K562 (cell line): ENCODE measurements at regions not wholly inside any gene's neighbourhood (a gene's known extent, or its start where the extent isn't known, plus 50 kb on each side); places are given as distances from the start of the nearest gene placed in this dataset.

Experiments used
- ATAC-seq: fragments of 200-7000 bp; cut with Tn5 transposase; 3 replicates; pipeline ENCODE4 v1.9.1; 2020; ENCODE audit warnings: moderate library complexity
- BruUV-seq: library from RNA; stranded (reverse); fragments of 400-500 nt; replicated peaks from 2 replicates; lab custom pipeline; 2021; lab: Mats Ljungman, UMichigan
- CTCF ChIA-PET: fragments of 300-600 bp; formaldehyde crosslinking; extraction: SDS; loops from one replicate; lab custom pipeline; 2021; ENCODE audit warnings: low intra/inter-chr PET ratio; lab: Yijun Ruan, JAX
- POLR2A ChIA-PET: fragments of 300-600, 350-650 bp; sonication (Branson Sonifier 250); formaldehyde crosslinking; extraction: SDS; loops from one replicate; lab custom pipeline; 2021; ENCODE audit warnings: antibody characterized with exemption, inconsistent platforms; lab: Yijun Ruan, JAX
- DNase-seq, 4 experiments: peaks; one replicate each; pipeline versions ENCODE4 v3.0.0 to v3.0.0-alpha.2; 2011 to 2018; ENCODE audit warnings: low spot score in 3 of 4, mixed read lengths in 3 of 4; ENCODE audit errors: extremely low read depth in 1 of 4
- FAIRE-seq: peaks from 2 replicates; lab custom pipeline; 2011; peaks lifted over from hg19 to GRCh38; lab: Jason Lieb, UNC
- H2AFZ ChIP-seq: 2 replicates; pipeline ENCODE4 v1.6.0; 2011; ENCODE audit warnings: low read depth, low read length, control low read depth, inconsistent platforms
- H3K27ac ChIP-seq: fragments of 200-600 bp; 3 replicates; pipeline ENCODE4 v1.8.0; 2011; ENCODE audit warnings: low read depth, mild to moderate bottlenecking, control low read depth, inconsistent platforms, low read length, moderate library complexity, mixed read lengths; ENCODE audit errors: extremely low read depth
- H3K27me3 ChIP-seq, 2 experiments: fragments of 300-600 bp in 1 of 2; 2 replicates in 1 of 2; 3 replicates in 1 of 2; pipeline versions ENCODE4 v1.6.0 to v1.8.0; 2011; ENCODE audit warnings: inconsistent platforms in 2 of 2, low read length in 2 of 2, mild to moderate bottlenecking in 1 of 2, mixed read lengths in 1 of 2, moderate library complexity in 1 of 2; ENCODE audit not compliant: control insufficient read depth in 2 of 2, insufficient read depth in 2 of 2
- H3K36me3 ChIP-seq: fragments of 300-600 bp; 3 replicates; pipeline ENCODE4 v1.8.0; 2011; ENCODE audit warnings: mild to moderate bottlenecking, low read length, inconsistent platforms; ENCODE audit not compliant: control insufficient read depth, insufficient read depth
- H3K4me1 ChIP-seq, 2 experiments: fragments of 200-600 bp in 1 of 2; replicated peaks in 1 of 2; 2 replicates in 1 of 2; 3 replicates in 1 of 2; pipeline versions ENCODE4 v1.5.1 to v1.8.0; 2011; ENCODE audit warnings: inconsistent platforms in 2 of 2, low read length in 2 of 2, mild to moderate bottlenecking in 1 of 2, mixed read lengths in 1 of 2, moderate library complexity in 1 of 2; ENCODE audit not compliant: control insufficient read depth in 2 of 2, insufficient read depth in 2 of 2
- H3K4me2 ChIP-seq: 2 replicates; pipeline ENCODE4 v1.6.1; 2011; ENCODE audit warnings: low read length, control low read depth, inconsistent platforms, mixed read lengths; ENCODE audit not compliant: insufficient read depth
- H3K4me3 ChIP-seq: fragments of 200-600 bp; sonication (generic), shearing (Covaris generic); 2 replicates; pipeline ENCODE4 v1.5.1; 2016; ENCODE audit warnings: control low read depth, inconsistent platforms
- H3K79me2 ChIP-seq: fragments of 200-600 bp; 3 replicates; pipeline ENCODE4 v1.8.0; 2011; ENCODE audit warnings: low read length, inconsistent platforms; ENCODE audit not compliant: control insufficient read depth, insufficient read depth
- H3K9ac ChIP-seq, 2 experiments: 2 replicates each; pipeline versions ENCODE4 v1.6.0 to v1.6.1; 2011; ENCODE audit warnings: low read depth in 2 of 2, low read length in 2 of 2, control low read depth in 1 of 2, inconsistent platforms in 1 of 2, mild to moderate bottlenecking in 1 of 2, mixed read lengths in 1 of 2; ENCODE audit not compliant: insufficient read depth in 1 of 2
- H3K9me1 ChIP-seq: one replicate; pipeline ENCODE4 v1.6.0; 2011; ENCODE audit warnings: inconsistent platforms, mild to moderate bottlenecking, low read length, moderate library complexity; ENCODE audit not compliant: control insufficient read depth, insufficient read depth
- H3K9me3 ChIP-seq: replicated peaks from 2 replicates; pipeline ENCODE4 v1.5.1; 2011; ENCODE audit warnings: low read depth, low read length, inconsistent platforms; ENCODE audit not compliant: control insufficient read depth, insufficient read depth
- H4K20me1 ChIP-seq: replicated peaks from 2 replicates; pipeline ENCODE4 v1.6.1; 2011; ENCODE audit warnings: low read length, inconsistent platforms, mixed read lengths; ENCODE audit not compliant: control insufficient read depth, insufficient read depth
- ARID4B ChIP-seq: sonication (generic); formaldehyde crosslinking; IDR thresholded peaks from 2 replicates; pipeline ENCODE4 v1.8.0; 2022; ENCODE audit warnings: mild to moderate bottlenecking, missing genetic modification reagents
- NCOA6 ChIP-seq: fragments of 450-650 bp; IDR thresholded peaks from 2 replicates; pipeline ENCODE4 v1.6.1; 2017; ENCODE audit warnings: mild to moderate bottlenecking
- SMAD2 ChIP-seq: fragments of 150-350 bp; IDR thresholded peaks from 2 replicates; pipeline ENCODE4 v1.6.1; 2014; ENCODE audit warnings: low read depth, mild to moderate bottlenecking, low read length
- YBX1 ChIP-seq: fragments of 450-650 bp; IDR thresholded peaks from 2 replicates; pipeline ENCODE4 v1.7.1; 2016; ENCODE audit warnings: mild to moderate bottlenecking
- WGBS: fragments of 100-300 bp; shearing (Covaris generic); methylation state at CpG from one replicate; pipeline ENCODE4 v1.1.6; 2016; ENCODE audit warnings: low coverage, mixed read lengths; ENCODE audit not compliant: insufficient coverage; ENCODE audit errors: missing lambda C conversion rate; 5-methylcytosine and 5-hydroxymethylcytosine counted together
- in situ Hi-C: fragments of 300-500 bp; cut with MboI; formaldehyde crosslinking; loops from 4 replicates; pipeline ENCODE4 v1.15.0; 2018; ENCODE audit warnings: inconsistent platforms, mixed read lengths
- intact Hi-C: fragments of 100-400 bp; cut with micrococcal nuclease; formaldehyde crosslinking; loops from 2 replicates; pipeline ENCODE4 v1.14.2; 2022

- TF ChIP-seq SMAD2: no peak
- TF ChIP-seq NCOA6: no peak
- TF ChIP-seq ARID4B (CRISPR knock-in tag): no peak
Observed at GRCh38 chr12:78585132-78585531, 279.4 kb upstream of the SYT1 start (continued).

- no peak overlapping the region for H2AFZ ChIP-seq
- BruUV-seq: no TSS peak
- H3K79me2 ChIP-seq: no peaks in the 10 kb centered on the region
- no CpG with 5 or more reads among the region's 1 CpG for WGBS
- POLR2A ChIA-PET: no interaction called here
- TF ChIP-seq YBX1: no peak
- TF ChIP-seq, all 486 proteins: peak for 0
- Histone ChIP-seq H3K4me1 (no peaks in the 10 kb centered on the region), H3K9me3 (no peaks in the 10 kb centered on the region; the same call in 1 of the 2 replicates), H3K4me3 (no peak overlapping the region), H3K9ac (no peak overlapping the region), H3K27ac (no peak overlapping the region), H3K4me2 (no peak overlapping the region), H4K20me1 (no peaks in the 10 kb centered on the region), H3K9me1 (no peaks in the 10 kb centered on the region), H3K36me3 (no peaks in the 10 kb centered on the region), H3K27me3 (no peaks in the 10 kb centered on the region)
- DNase-seq (no peak), FAIRE-seq (no peak), ATAC-seq (no peak)
- CTCF ChIA-PET: no interaction called here
- intact Hi-C loops: no loop called here
- in situ Hi-C loops: no loop called here
Observed at GRCh38 chr12:78586790-78587189, 277.8 kb upstream of the SYT1 start.
